OCI-LY3 (cell line): ENCODE measurements at regions not wholly inside any gene's neighbourhood (a gene's known extent, or its start where the extent isn't known, plus 50 kb on each side); places are given as distances from the start of the nearest gene placed in this dataset.

Experiments used
- H2AFZ ChIP-seq: fragments of 200-600, 300-600 bp; shearing (Covaris generic); 2 replicates; pipeline ENCODE4 v1.6.0; 2014; ENCODE audit warnings: antibody characterized with exemption, low read depth, low read length
- H3K27ac ChIP-seq: fragments of 200-600, 300-600 bp; sonication (generic); 2 replicates; pipeline ENCODE4 v1.5.1; 2014; ENCODE audit warnings: mild to moderate bottlenecking, low read length, moderate library complexity, mixed read lengths
- H3K27me3 ChIP-seq: fragments of 200-600, 300-600 bp; sonication (generic); 2 replicates; pipeline ENCODE4 v1.6.1; 2014; ENCODE audit warnings: low read depth, low read length, mixed read lengths
- H3K36me3 ChIP-seq: fragments of 200-600, 300-600 bp; sonication (generic); replicated peaks from 2 replicates; pipeline ENCODE3; 2014; ENCODE audit warnings: low read depth, low read length, mixed read lengths
- H3K4me1 ChIP-seq: fragments of 300-600, 200-600 bp; sonication (generic); 2 replicates; pipeline ENCODE4 v1.6.1; 2014; ENCODE audit warnings: low read length, mixed read lengths
- H3K4me2 ChIP-seq: fragments of 200-600, 300-600 bp; sonication (generic); 2 replicates; pipeline ENCODE4 v1.6.1; 2014; ENCODE audit warnings: low read length, mixed read lengths
- H3K4me3 ChIP-seq: fragments of 300-600, 200-600 bp; sonication (generic); 2 replicates; pipeline ENCODE4 v1.5.1; 2014; ENCODE audit warnings: antibody characterized with exemption, mild to moderate bottlenecking, low read length, moderate library complexity
- H3K79me2 ChIP-seq: fragments of 300-600, 200-600 bp; shearing (Covaris generic); 2 replicates; pipeline ENCODE4 v1.6.1; 2014; ENCODE audit warnings: mild to moderate bottlenecking, low read length, mixed read lengths
- H3K9ac ChIP-seq: fragments of 300-600, 200-600 bp; shearing (Covaris generic); 2 replicates; pipeline ENCODE4 v1.6.0; 2014; ENCODE audit warnings: mild to moderate bottlenecking, low read length, moderate library complexity
- H3K9me3 ChIP-seq: fragments of 200-600, 300-600 bp; shearing (Covaris generic); 2 replicates; pipeline ENCODE4 v1.6.1; 2014; ENCODE audit warnings: low read length, mixed read lengths; ENCODE audit not compliant: insufficient read depth
- H4K20me1 ChIP-seq: fragments of 200-600, 300-600 bp; sonication (generic); 2 replicates; pipeline ENCODE4 v1.6.1; 2016; ENCODE audit warnings: low read length, mixed read lengths; ENCODE audit not compliant: insufficient read depth
- EZH2phosphoT487 ChIP-seq: fragments of 200-600 bp; shearing (Covaris generic); IDR thresholded peaks from 2 replicates; pipeline ENCODE4 v1.6.1; 2018; ENCODE audit warnings: antibody characterized with exemption, mixed run types, low read depth
- TF ChIP-seq, protein P1 (sequence below): fragments of 200-600, 300-600 bp; sonication (generic); IDR thresholded peaks from 2 replicates; pipeline ENCODE4 v1.5.1; 2014; ENCODE audit warnings: antibody characterized with exemption, low read length, low read depth

DNA sequence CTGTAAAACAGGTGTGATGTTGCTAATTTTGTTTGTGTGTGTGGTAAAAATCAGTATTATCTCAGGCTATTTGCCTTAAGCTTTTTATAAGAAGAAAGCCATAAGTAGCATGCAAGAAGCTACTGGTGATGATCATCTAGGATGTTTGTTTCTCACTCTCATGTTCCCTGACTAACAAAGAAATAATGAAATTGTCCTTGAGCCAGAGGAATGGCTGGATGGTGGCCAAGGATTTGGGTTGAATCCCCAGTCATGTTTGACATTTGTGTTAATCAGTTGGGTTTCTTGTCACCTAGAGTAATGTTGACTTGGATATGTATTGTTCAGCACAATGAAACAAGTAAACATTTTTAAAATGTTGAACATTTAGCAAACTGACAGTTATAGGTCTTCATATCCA lies 496.8 kb upstream of the ZEB2 start:
- H4K20me1 ChIP-seq: no peaks in the 10 kb centered on the region
- H3K4me2 ChIP-seq: no peak overlapping the region
- no peaks in the 10 kb centered on the region for H3K36me3 ChIP-seq
- no peaks in the 10 kb centered on the region for H3K79me2 ChIP-seq
- TF ChIP-seq, protein P1, sequence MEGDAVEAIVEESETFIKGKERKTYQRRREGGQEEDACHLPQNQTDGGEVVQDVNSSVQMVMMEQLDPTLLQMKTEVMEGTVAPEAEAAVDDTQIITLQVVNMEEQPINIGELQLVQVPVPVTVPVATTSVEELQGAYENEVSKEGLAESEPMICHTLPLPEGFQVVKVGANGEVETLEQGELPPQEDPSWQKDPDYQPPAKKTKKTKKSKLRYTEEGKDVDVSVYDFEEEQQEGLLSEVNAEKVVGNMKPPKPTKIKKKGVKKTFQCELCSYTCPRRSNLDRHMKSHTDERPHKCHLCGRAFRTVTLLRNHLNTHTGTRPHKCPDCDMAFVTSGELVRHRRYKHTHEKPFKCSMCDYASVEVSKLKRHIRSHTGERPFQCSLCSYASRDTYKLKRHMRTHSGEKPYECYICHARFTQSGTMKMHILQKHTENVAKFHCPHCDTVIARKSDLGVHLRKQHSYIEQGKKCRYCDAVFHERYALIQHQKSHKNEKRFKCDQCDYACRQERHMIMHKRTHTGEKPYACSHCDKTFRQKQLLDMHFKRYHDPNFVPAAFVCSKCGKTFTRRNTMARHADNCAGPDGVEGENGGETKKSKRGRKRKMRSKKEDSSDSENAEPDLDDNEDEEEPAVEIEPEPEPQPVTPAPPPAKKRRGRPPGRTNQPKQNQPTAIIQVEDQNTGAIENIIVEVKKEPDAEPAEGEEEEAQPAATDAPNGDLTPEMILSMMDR: no peak
- no peak for TF ChIP-seq EZH2phosphoT487
- no peaks in the 10 kb centered on the region for H3K9me3 ChIP-seq
- H3K4me3 ChIP-seq: no peak overlapping the region
- no peak overlapping the region for H3K27ac ChIP-seq
- no peaks in the 10 kb centered on the region for H3K27me3 ChIP-seq
- H3K4me1 ChIP-seq: no peaks in the 10 kb centered on the region
- no peak overlapping the region for H3K9ac ChIP-seq
- no peak overlapping the region for H2AFZ ChIP-seq

DNA sequence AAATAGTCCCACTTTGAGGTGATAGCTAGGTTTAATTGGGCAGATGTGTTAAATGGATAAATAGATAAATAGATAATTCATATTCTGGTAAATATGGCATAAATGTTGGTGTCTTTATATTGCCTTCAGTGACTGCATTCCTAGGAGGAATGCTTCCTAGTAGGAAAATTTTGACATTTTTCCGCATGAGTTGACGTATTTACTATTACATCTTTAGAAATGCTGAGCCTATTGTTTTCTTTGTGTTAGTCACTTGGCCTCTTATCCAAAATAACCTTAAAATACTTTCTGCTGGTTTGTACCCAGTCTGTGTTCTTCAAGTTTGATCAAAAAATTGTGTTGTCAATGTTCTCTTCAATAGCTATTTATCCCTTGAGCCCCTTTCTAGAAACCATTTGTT lies 495.6 kb upstream of the ZEB2 start:
- no peak overlapping the region for H3K27ac ChIP-seq
- no peak for TF ChIP-seq EZH2phosphoT487
- TF ChIP-seq, protein P1: no peak
- H4K20me1 ChIP-seq: no peaks in the 10 kb centered on the region
- no peaks in the 10 kb centered on the region for H3K9me3 ChIP-seq
- H3K36me3 ChIP-seq: no peaks in the 10 kb centered on the region
- H3K9ac ChIP-seq: no peak overlapping the region
- no peak overlapping the region for H3K4me2 ChIP-seq
- H3K4me1 ChIP-seq: no peaks in the 10 kb centered on the region
- H2AFZ ChIP-seq: no peak overlapping the region
- H3K79me2 ChIP-seq: no peaks in the 10 kb centered on the region
- H3K27me3 ChIP-seq: no peaks in the 10 kb centered on the region
- no peak overlapping the region for H3K4me3 ChIP-seq

DNA sequence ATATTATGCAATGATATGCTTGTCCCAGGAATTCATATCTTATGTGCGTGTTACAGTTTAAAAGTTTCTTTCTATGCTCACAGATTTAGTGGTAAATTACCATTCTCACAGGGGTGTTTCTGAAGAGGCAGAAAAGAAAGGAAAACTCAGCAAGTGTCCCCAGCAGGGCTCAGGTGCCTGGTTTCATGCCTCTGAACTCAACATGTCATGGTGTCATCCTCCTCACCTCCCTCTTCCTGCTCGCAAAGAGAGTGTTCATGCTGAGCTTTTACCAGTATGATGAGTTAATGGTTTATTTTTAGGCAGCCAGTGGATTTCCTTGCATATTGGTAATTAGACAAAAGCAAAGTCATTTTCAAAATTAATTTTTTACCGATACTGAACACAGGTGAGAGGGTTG lies 492.9 kb upstream of the ZEB2 start:
- no peak overlapping the region for H3K4me3 ChIP-seq
- H3K4me2 ChIP-seq: no peak overlapping the region
- no peaks in the 10 kb centered on the region for H3K36me3 ChIP-seq
- no peaks in the 10 kb centered on the region for H3K27me3 ChIP-seq
- H2AFZ ChIP-seq: no peak overlapping the region
- H3K27ac ChIP-seq: no peak overlapping the region
- H3K4me1 ChIP-seq: no peaks in the 10 kb centered on the region
- no peak overlapping the region for H3K9ac ChIP-seq
- H3K79me2 ChIP-seq: no peaks in the 10 kb centered on the region
- no peak for TF ChIP-seq EZH2phosphoT487
- TF ChIP-seq, protein P1: no peak
- no peaks in the 10 kb centered on the region for H4K20me1 ChIP-seq
- no peaks in the 10 kb centered on the region for H3K9me3 ChIP-seq

DNA sequence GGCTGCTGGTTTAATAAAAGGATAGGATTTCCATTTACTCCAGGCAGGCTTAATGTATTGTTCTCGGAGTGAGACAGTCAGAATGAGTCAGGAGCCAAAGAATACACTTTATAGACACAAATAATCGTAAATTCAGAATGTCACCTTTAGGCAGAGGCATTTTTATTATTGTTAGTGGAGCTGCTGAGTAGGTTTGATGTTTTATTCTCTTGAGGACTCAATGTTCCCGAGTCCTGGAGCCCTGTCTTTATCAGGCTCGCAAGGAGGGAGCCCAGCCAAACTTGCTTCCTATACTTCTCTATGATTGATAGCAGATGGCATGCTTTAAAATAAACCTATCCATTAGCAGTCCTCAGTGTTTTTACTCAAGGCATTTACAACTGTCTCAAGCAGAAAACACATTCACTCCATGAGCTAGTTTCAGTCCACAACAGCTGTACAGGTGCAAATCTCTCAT lies 492.3 kb upstream of the ZEB2 start:
- Histone ChIP-seq H3K9ac (no peak overlapping the region), H3K79me2 (no peaks in the 10 kb centered on the region), H3K9me3 (no peaks in the 10 kb centered on the region), H3K4me1 (no peaks in the 10 kb centered on the region), H3K4me3 (no peak overlapping the region), H2AFZ (no peak overlapping the region), H4K20me1 (no peaks in the 10 kb centered on the region), H3K27ac (no peak overlapping the region), H3K36me3 (no peaks in the 10 kb centered on the region), H3K27me3 (no peaks in the 10 kb centered on the region), H3K4me2 (no peak overlapping the region)
- TF ChIP-seq EZH2phosphoT487: no peak
- TF ChIP-seq, protein P1: no peak
